Stimulated activated CD8-positive, alpha-beta memory T cell treated with anti-CD3 and anti-CD28 coated beads, Interleukin-2, amount 100 ng/mL, for 48 hours (primary cell): ENCODE measurements at regions not wholly inside any gene's neighbourhood (a gene's known extent, or its start where the extent isn't known, plus 50 kb on each side); places are given as distances from the start of the nearest gene placed in this dataset.

Source experiments
- DNase-seq, 2 donors: peaks; one replicate each; pipeline ENCODE4 v3.0.0-alpha.2; 2020; ENCODE audit warnings: low read depth in 2 of 2

DNA sequence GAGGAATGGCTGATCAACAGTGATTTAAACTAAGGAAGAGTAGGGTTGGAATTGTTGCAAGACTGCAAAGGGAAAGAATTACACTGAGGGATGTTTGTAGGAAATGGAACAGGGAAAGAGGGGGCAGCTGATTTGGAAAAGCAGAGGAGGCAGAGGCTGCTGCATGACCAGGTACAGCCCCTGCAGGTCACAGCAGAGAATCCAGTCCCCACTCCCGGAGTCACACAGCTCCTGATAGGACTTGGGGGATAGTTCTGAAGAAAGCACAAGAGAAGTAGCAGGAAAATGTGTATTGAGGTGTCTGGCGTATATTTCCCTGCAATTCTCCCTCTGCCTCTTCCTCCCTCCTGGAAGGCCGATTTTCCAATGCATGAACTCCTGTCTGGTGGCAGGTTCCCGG, 92.5 kb upstream of the PDE10A start:
- no peak for DNase-seq

DNA sequence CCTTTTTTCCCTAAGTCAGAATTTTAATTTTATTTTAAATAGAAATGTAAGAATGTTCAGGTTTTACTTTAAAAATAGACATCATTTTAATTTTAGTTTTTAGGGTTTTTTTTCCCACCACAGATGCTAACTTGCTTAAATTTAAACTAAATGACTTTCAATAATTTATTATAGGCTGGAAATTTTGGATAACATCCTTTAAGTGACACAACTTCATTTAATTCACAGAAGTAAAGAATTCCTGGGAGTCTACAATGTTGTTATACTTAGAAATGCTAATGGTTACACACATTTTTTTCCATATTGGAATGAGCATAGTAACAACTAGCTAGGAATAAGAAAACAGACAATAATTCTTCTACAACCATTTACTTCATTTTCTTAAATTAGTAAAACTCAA, 90.5 kb upstream of the PDE10A start:
- DNase-seq = no peak

DNA sequence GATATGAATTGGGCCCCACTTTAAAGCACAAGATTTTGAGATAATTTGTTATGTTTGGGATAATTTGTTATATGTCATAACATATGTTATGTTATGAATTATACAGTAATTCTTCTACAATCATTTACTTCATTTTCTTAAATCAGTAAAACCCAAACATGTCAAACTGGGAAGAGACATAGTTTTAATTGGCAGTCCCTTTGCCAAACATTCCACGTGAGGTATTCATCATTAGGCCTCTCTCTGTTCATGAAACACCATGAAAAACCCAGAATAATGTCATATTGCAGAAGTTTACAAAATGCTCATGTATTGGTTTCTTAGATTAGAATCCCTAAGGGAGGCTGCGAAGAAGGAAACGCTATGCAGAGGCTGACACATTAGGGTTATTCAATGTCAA, 89.4 kb upstream of the PDE10A start:
- DNase-seq = no peak

DNA sequence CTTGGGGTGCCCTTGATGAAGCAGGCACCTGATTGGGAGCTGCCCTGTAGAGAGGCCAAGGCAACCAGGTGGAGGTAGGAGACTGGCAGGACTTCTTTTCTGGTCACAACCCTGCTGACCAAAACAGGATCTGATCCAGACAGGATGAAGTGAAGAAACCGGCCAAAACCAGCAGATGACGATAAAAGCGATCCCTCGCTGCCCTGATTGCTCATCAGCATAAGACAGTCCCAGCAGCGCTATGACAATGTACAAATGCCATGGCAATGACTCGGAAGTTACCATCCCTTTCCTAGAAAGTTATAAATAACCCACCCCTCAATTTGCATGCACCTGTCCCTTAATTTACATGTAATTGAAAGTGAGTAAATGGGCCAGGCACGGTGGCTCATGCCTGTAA, 88.4 kb upstream of the PDE10A start:
- DNase-seq = no peak

DNA sequence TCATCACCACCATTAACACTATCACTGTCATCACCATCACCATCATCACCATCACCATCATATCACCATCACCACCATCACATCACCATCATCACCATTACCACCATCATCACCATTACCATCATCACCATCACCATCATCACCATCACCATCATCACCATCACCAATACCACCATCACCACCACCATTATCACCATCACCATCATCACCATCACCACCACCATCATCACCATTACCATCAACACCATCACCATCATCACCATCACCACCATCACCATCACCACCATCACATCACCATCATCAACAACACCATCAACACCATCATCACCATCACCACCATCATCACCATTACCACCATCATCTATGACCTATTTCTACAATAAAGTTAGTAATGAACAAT, 86.1 kb upstream of the PDE10A start:
- no peak for DNase-seq

DNA sequence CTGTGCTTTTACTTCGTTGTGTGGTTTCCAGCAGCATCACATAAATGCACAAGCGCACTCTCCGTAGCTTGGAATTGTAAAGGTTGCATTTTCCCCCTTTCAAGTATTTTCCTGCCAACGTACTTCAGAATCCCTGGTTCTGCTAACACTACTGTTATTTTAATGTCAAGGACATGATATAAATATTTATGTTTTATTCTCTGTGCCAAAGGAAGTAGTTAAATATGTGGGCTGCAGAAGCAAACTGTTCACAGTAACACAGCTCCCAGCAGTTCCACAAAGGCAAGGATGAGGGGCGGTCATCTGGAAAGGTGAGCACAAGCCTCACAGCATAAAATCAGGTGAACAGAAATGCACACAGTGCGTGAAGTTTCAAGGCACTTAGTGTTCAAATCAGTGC, 85.3 kb upstream of the PDE10A start:
- DNase-seq = no peak

DNA sequence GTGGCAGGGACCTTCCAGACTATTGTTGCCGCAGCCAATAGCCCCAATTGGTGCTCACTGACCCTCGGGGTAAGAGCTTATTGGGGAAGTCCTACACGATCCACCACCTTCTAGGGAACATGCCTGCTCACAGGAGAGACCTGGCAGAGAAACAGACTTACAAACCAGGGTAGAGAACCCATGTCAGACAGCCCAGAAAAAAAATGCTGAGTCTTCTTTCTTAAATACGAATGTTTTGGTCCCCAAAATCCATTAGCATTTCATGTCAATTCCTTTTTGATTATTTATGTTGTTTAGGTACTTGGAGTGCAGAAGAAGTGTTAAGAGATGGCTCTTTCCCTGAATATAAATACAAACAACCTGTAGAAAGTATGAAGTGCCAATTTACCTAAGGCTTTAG, 84.9 kb upstream of the PDE10A start:
- DNase-seq = no peak

DNA sequence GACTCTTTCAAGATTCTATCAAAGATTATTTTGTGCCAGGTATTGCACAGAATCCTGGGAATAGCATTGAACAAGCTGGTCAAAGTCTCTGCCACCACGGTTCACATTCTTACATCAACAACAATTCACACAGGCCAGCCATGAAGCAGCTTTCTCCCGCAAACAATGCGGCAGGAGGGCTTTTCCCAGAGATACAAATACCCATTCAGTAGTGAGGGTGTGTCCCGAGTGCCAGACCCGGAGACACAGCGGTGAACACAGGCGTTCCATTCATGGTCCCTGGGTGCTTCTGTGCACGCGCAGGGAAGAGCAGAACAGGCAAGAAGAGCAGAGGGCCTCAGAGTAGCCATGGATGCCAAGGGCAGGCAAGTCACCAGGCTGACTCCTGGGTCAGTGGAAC, 83.3 kb upstream of the PDE10A start:
- no peak for DNase-seq

DNA sequence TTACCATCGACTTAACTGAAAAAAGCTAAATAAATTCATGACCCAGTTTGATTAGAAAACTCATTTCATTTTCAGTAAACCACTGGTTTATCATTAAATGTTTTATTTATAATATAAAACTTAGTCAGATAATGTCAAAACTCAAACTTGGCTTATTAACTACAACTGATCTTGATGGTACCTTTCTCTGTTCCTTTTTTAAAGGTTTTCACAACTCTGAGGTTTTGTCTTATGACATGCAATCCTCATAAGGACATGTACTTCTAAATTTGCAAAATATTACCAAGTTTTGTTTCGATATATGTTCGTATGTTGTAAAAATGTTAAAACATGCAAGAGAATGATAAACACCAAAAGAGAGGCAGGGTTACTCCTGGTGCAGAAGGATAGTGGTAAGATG, 82.5 kb upstream of the PDE10A start:
- no peak for DNase-seq

DNA sequence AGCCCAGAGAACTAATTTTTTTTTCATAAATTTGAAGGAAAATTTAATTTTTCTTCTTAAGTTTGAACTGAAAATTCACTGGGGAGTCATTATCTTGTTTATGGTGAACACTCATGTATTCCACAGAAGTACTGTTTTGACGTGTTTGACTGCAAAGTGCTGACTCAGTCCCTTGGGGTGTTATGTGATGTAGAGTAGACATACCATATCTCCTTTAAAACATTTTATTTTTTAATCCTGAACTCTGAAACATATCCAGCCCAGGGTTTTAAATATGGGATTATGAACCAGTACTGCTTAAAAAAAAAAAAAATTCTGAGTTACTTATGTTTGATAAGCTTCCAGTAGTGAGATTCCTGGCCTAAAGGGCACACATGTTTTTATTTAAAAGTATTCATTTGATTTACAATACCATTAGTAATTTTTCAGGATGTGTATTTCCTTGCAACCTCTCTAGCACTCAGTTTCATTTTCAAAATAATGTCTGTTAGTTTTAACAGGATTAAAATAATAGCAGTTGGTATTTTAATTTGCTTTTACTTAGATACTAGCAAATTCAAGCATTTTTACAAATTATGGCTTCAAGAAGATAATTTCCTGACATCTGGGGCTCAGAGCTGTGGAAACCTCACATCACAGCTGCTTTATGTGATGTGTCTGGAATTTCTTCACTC, 81.7 kb upstream of the PDE10A start:
- no peak for DNase-seq

DNA sequence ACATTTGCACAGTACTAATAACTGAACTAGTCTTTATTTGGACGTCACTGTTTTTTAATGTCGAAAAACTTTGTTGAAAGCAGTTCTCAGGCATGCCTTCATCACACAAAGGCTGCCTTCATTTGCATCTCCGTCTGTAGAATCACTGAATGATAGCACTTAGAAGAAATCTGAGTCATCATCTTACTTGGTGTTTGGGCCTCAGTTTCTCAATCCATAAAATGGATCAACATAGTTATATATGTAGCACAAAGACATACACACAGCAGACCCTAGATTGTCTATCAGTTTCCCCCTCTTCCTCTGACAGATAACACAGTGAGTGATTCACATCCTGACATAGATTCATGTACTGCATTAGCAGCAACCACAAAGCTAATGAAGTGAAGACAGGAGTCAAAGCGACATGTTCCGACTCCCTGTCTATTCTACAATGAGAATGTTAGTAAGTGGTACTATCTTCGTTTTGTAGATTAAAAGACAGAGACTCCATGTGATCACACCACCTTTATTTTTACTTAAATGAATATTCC, 80.4 kb upstream of the PDE10A start:
- no peak for DNase-seq

DNA sequence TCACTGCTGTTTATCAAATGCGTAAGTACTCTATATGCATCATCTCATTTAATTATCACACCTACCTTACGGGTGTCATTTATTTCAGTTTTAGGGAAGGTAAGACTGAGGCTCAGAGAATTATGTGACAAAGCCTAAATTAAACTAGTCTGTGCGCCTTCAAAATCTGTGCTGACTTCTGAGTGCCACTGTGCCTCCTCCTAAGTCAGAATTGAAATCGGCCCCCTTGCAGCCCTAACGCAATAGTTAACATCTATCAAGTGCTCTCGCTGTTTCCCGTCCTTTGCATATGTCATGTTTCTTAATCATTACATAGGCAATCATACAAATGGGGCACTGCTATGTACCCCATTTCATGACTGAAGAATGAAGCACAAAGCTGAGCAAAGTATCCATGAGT, 79.0 kb upstream of the PDE10A start:
- DNase-seq = no peak

DNA sequence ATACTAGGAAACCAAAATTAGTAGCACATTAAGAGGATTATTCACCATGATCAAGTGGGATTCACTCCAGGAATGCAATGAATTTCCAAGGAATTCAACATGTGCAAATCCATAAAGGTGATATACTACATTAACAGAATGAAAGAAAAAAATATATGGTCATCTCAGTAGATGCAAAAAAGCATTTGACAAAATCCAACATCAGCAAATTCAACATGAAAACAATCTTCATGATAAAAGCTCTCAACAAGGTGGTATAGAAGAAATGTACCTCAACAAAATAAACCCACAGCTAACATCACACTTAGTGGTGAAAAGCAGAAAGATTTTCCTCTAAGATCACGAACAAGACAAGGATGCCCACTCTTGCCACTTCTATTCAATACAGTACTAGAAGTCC, 74.4 kb upstream of the PDE10A start:
- DNase-seq = no peak

DNA sequence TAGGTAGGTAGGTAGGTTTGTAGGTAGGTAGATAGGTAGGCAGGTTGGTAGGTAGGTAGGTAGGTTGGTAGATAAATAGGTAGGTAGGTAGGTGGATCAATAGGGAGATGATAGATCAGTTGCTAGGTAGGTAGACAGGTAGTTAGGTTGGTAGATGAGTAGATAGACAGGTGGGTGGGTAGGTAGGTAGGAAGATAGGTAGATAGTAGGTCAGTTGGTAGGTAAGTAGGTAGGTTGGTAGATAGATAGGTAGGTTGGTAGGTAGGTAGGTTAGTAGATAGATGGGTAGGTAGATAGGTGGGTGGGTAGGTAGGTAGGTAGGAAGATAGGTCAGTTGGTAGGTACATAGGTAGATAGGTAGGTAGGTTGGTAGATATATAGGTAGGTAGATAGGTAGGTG, 72.0 kb upstream of the PDE10A start:
- DNase-seq = no peak

DNA sequence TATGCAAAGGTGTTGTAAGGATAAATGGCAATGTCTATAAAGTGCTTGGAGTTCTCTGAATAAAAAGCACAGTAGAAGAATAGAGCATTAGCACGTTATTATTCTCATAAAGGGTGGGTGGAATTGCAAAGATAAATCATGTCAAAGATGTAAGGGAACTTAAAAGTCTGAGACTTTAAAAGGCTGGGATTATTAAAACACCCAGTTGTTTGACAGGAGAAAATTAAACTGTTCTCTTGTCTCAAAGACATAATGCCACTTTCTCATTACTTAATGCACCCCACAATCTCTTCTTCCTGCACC, 70.4 kb upstream of the PDE10A start:
- no peak for DNase-seq

DNA sequence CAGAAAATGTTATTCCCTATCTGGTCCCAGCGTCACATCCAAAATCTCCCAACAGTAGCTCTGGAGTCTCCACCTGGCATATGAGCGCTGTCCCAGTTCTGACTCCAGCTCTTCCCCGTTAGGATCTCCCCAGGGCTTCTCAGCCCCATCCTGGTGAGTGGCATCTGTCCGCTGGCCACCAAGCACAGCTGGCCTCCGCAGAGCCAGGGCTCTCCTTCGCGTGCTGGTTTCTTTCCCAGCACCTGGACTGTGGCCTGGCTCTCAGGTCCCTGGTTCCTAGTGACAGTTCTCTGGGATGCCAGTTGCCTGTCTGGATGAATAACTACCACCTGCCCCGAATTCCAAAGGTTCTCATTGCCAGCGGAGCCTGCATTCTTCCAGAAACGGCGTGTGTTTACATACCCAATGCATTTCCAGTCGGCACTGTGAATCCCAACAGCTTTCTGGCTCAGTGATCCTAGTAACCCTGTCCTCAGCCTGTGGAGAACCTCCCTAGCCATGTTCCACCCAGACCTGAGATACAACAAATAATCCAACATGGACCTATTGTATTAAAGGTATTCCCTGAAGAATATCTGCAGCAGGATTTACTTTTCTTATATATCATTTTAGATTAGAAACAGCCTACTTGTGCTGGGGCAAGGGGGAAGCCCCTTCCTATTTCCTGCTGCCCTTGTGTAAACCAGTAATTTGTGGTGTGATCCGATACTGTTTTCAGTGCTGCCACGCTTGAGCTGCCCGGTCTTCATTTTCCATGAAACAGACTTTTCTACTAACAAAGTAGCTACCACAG, 69.9 kb upstream of the PDE10A start:
- no peak for DNase-seq

DNA sequence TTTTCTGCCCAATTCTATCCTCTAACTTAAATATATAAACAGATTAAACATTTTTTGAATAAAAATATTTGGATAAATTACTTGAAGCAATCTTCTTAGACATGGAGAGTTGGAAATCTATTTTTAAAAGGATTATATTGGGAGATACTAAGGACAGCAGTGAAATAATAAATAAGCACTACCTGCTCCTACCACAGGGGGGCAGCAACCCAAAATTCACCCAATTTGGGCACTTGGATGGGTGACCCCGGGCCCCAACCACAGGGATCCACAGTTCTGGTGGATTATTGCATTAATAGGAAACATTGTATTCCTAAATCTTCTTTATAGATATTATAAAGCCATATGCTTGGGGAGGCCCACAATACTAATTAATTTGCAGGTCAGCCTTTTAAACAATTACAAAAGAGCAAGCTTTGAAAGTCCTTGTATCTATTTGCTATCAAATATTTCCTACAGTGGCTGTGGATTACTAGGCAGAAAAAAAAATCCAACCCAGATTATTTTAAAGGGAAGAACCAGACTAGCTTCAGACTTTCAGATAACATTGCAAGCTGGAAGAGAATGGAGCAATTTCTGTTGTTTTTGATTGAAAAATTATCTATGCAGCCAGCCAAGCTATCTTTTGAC, 66.4 kb upstream of the PDE10A start:
- peak in 1 of 2 donors; percentile 12 for DNase-seq

DNA sequence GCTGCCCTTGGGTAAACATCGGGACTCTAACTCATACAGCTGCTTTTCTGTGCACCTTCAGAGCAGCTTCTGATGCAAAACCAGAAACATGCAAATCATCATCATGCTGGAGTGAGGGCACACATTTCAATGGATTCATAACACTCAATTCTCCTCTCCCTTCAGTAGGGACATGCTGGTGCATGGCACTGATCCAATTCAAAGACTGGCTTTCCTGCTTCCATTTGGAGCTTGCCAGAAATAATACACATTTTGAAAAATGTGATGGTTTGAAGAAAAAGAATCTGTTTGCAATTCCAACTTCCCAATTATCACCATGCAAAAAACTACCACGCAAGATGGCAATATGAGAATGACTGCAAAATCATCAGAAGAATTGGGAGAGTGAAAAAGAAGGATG, 65.2 kb upstream of the PDE10A start:
- DNase-seq = no peak

DNA sequence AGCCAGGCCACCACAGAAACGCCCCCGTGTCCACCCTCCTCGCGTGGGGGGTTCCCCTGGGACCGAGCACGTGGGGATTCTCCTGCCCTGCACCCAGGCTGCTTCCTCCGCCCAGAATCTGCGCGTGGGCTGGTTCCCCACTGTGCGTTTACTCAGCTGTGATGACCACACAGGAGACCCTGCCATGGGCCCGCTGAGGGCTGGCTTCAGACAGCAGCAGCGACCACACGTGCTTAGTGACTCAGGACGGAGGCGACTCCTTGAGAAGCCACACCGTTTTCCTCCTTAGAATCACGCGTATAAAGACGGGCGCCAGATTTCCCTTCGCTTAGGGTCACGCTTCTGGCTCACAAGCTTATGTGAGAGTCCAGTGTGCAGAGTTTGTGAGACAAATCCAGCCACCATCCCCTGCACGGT, 63.9 kb upstream of the PDE10A start:
- no peak for DNase-seq

DNA sequence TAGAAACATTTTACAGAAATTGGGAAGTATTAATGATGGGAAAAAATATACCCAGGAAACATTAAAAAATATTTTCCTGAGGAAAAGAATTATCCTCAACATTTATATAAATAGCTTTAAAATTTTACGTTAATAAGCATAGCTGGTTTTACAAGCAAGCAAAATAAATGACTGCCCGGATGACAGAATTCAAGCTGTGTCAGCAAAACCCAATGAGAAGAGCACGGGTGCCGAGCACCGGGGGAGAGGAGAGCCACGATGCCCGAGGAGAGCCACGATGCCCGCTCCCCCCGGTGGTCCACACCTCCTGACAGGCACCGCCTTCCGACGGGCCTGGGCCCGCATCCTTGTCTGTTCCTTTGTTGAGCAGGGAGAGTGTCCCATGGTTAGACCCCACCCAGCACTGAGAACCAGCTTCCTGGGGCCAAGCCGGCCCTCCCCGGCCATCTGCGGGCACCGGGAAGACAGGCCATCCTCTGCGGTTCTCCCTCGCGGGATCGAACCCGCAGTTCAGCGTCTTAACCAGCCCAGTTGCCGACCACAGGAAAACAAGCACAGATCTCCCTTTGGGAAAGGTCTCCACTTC, 63.3 kb upstream of the PDE10A start:
- no peak for DNase-seq

DNA sequence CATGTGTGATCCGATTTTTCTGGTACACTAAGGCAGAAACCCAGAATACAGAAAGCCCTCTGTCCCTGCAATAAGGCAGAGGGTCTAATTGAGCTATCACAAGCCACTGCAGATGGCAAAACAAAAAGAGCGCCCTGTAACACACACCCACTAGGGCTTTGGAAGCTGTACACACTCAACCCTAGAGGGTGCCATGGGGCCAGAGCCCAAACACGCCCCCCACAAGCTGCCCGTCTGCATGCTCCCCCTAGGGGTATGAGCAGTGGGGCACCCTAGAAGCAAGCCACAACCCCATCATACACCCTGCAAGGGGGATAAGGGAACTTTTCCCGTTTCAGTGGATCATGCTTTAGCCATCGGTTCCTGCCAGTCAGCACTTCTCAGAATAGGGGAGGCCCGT, 62.2 kb upstream of the PDE10A start:
- DNase-seq = no peak

DNA sequence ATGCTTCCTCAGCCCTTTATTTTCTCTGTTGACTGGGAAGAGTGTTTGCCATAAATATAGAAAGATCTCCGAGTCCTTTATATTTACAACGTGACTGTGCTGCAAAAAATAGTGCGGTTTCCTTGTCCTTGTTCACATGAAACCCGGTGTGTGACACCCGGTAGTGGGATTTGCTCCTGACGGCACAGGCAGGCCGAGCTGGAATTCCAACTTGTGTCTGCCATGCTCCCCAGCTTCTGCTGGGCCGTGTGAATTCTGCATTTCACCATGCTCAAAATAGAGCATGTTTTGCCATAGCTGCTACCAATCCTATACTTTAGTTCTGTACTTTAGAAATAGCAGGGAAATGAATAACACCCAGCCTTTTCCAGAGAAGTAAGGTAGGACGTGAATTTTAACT, 60.3 kb upstream of the PDE10A start:
- DNase-seq = no peak

DNA sequence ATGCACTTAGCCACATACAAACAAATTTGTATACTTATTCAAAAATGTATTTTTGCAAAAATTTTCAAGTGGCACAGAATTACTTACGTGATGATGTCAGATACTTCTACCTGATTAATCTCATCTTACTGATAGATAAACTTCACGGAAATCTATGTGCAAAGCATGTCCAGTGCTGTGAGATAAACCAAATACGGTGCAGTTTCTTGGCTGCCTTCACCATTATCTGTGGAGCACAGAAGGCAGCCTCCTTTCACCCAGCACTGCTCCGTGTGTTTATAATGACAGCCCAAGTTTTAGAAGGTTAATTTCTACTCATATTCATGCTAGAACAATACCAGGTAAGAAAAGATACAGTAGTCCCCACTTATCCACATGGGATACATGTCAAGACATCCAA, 59.0 kb upstream of the PDE10A start:
- no peak for DNase-seq
